ENCODE measurements at regions not wholly inside any gene's neighbourhood (a gene's known extent, or its start where the extent isn't known, plus 50 kb on each side); places are given as distances from the start of the nearest gene placed in this dataset.
A peak's percentile ranks its signal among the peaks of the same experiment; 100 is the strongest.

GRCh38 chr13:73757481-73758233 lies 376.5 kb downstream of the KLF12 start:
- no peaks in the 10 kb centered on the region for H3K9me3 ChIP-seq (ENCODE audit: control insufficient read depth, insufficient read depth, low read depth, low read length)
- ChIA-PET POLR2A (no interaction called here), CTCF (interaction anchor here (1.2 kb wide), 1 partner anchor 529 kb away, joined by 3 read pairs; no protein-coding TSS in a partner anchor)
- no peaks in the 10 kb centered on the region for H3K4me1 ChIP-seq (ENCODE audit: control insufficient read depth, insufficient read depth, low read length)
- H3K27ac ChIP-seq (ENCODE audit: extremely low read depth, low read depth, low read length): no peak overlapping the region
- peaks cover 0 to 4% of the 10 kb centered on the region in 2 experiments; a peak in 1 of 3 replicates for H3K36me3 ChIP-seq (ENCODE audit: control insufficient read depth in 2 of 2, insufficient read depth in 1 of 2, low read length in 2 of 2)
- TF ChIP-seq, protein P1, sequence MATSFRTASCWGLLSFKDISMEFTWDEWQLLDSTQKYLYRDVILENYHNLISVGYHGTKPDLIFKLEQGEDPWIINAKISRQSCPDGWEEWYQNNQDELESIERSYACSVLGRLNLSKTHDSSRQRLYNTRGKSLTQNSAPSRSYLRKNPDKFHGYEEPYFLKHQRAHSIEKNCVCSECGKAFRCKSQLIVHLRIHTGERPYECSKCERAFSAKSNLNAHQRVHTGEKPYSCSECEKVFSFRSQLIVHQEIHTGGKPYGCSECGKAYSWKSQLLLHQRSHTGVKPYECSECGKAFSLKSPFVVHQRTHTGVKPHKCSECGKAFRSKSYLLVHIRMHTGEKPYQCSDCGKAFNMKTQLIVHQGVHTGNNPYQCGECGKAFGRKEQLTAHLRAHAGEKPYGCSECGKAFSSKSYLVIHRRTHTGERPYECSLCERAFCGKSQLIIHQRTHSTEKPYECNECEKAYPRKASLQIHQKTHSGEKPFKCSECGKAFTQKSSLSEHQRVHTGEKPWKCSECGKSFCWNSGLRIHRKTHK (tag by site-specific recombination; IDR thresholded peaks at IDR 0.05): no peak
- no peak for TF ChIP-seq ZBTB6 (tag by site-specific recombination; IDR thresholded peaks at IDR 0.05)
- TF ChIP-seq ZNF747 (tag by site-specific recombination; IDR thresholded peaks at IDR 0.05): no peak
- TF ChIP-seq ZNF610 (tag by site-specific recombination; IDR thresholded peaks at IDR 0.05; ENCODE audit: borderline replicate concordance): no peak
- no peak for TF ChIP-seq ZNF140 (tag by site-specific recombination; IDR thresholded peaks at IDR 0.05)
- no peak for TF ChIP-seq ZNF48 (tag by site-specific recombination; IDR thresholded peaks at IDR 0.05)
- TF ChIP-seq ZNF266 (tag by site-specific recombination; IDR thresholded peaks at IDR 0.05; ENCODE audit: low read depth): no peak
- no peak for TF ChIP-seq ZNF394 (tag by site-specific recombination; IDR thresholded peaks at IDR 0.05; ENCODE audit: borderline replicate concordance)
- TF ChIP-seq ZNF292 (tag by site-specific recombination; IDR thresholded peaks at IDR 0.05; ENCODE audit: borderline replicate concordance, low read depth): no peak
- no peak for TF ChIP-seq HIC1 (tag by site-specific recombination; IDR thresholded peaks at IDR 0.05)
- no peak for TF ChIP-seq ZNF571 (tag by site-specific recombination; IDR thresholded peaks at IDR 0.05)
- H3K4me3 ChIP-seq (ENCODE audit: low read depth, low read length): no peak overlapping the region

- ChIA-PET CTCF (interaction anchor here (0.6 to 1.0 kb wide), 11 partner anchors 9 to 1564 kb away, joined by 3 to 5 read pairs (median 3); no protein-coding TSS in a partner anchor), POLR2A (no interaction called here)
- H3K27ac ChIP-seq (ENCODE audit: extremely low read depth, low read depth, low read length): no peak overlapping the region
- H3K4me1 ChIP-seq (ENCODE audit: control insufficient read depth, insufficient read depth, low read length): no peaks in the 10 kb centered on the region
- H3K36me3 ChIP-seq (ENCODE audit: control insufficient read depth in 2 of 2, insufficient read depth in 1 of 2, low read length in 2 of 2): no peaks in the 10 kb centered on the region
- H3K9me3 ChIP-seq (ENCODE audit: control insufficient read depth, insufficient read depth, low read depth, low read length): no peaks in the 10 kb centered on the region
- H3K4me3 ChIP-seq (ENCODE audit: low read depth, low read length): no peak overlapping the region
- TF ChIP-seq ZNF677 (tag by site-specific recombination; IDR thresholded peaks at IDR 0.05) (no peak), ZNF654 (tag by site-specific recombination; IDR thresholded peaks at IDR 0.05; ENCODE audit: low read depth) (peak; percentile 77)
Measured at GRCh38 chr13:73754727-73755292, 379.4 kb downstream of the KLF12 start.

DNA sequence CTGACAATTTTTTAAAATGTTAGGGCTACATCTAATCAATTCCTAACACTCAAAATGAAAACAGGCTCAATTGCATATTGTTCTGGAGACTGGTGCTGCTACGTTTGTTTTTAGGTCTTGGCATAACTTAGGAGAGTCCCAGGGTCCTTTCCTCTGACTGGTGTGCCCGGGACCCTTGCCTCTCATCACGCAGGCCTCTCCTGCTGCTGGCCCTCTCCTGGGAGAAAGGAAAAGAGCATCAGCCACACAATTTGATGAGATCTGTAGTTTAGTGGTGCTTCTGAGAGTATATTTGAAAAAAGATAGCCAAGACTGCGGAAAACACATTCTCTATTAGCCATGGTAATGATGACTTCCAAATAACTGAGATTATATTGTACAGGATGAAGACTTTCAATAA lies 380.0 kb downstream of the KLF12 start:
- no peaks in the 10 kb centered on the region for H3K36me3 ChIP-seq (ENCODE audit: control insufficient read depth in 2 of 2, insufficient read depth in 1 of 2, low read length in 2 of 2)
- no peak overlapping the region for H3K27ac ChIP-seq (ENCODE audit: extremely low read depth, low read depth, low read length)
- no peak overlapping the region for H3K4me3 ChIP-seq (ENCODE audit: low read depth, low read length)
- no peaks in the 10 kb centered on the region for H3K4me1 ChIP-seq (ENCODE audit: control insufficient read depth, insufficient read depth, low read length)
- ChIA-PET CTCF (interaction anchor here (0.6 to 0.8 kb wide), 2 partner anchors 37 to 1215 kb away, joined by 3 read pairs; no protein-coding TSS in a partner anchor), POLR2A (no interaction called here)
- H3K9me3 ChIP-seq (ENCODE audit: control insufficient read depth, insufficient read depth, low read depth, low read length): no peaks in the 10 kb centered on the region
- TF ChIP-seq ZNF664 (tag by site-specific recombination; IDR thresholded peaks at IDR 0.05) (no peak), GLIS1 (tag by site-specific recombination; IDR thresholded peaks at IDR 0.05) (no peak), ZSCAN30 (tag by site-specific recombination; IDR thresholded peaks at IDR 0.05) (no peak), ZNF600 (tag by site-specific recombination; IDR thresholded peaks at IDR 0.05) (no peak), KLF10 (tag by site-specific recombination; IDR thresholded peaks at IDR 0.05) (no peak), ZNF341 (tag by site-specific recombination; IDR thresholded peaks at IDR 0.05; ENCODE audit: low read depth) (no peak), ZNF792 (tag by site-specific recombination; IDR thresholded peaks at IDR 0.05) (no peak), ZBTB21 (tag by site-specific recombination; IDR thresholded peaks at IDR 0.05) (no peak), ZNF138 (tag by site-specific recombination; IDR thresholded peaks at IDR 0.05; ENCODE audit: borderline replicate concordance) (no peak), ZNF529 (tag by site-specific recombination; IDR thresholded peaks at IDR 0.05; ENCODE audit: insufficient replicate concordance) (no peak)
- TF ChIP-seq, protein P2, sequence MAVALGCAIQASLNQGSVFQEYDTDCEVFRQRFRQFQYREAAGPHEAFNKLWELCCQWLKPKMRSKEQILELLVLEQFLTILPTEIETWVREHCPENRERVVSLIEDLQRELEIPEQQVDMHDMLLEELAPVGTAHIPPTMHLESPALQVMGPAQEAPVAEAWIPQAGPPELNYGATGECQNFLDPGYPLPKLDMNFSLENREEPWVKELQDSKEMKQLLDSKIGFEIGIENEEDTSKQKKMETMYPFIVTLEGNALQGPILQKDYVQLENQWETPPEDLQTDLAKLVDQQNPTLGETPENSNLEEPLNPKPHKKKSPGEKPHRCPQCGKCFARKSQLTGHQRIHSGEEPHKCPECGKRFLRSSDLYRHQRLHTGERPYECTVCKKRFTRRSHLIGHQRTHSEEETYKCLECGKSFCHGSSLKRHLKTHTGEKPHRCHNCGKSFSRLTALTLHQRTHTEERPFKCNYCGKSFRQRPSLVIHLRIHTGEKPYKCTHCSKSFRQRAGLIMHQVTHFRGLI (tag by site-specific recombination; IDR thresholded peaks at IDR 0.05): no peak

Measured in HEK293 (cell line).